ENCODE measurements at regions not wholly inside any gene's neighbourhood (a gene's known extent, or its start where the extent isn't known, plus 50 kb on each side); places are given as distances from the start of the nearest gene placed in this dataset.
"Not testable (repeated sequence)": the region's sequence is repeated elsewhere in the genome, so short reads cannot be mapped to it uniquely, and the experiment has no call there.

DNA sequence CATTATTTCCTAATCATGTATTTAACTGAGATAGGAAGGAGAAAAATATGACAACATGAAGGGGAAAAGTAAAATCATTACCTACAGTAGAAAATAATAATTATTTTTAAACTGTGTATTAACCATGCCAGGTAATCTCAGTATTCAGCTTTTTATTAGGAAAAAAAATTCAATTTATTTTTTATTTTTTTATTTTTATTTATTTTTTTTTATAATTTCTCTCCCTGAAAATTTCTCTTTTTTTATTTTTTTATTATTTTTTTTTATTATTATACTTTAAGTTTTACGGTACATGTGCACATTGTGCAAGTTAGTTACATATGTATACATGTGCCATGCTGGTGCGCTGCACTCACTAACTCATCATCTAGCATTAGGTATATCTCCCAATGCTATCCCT is 271.3 kb upstream of the LRRTM4 start:
- not testable (repeated sequence) for H3K4me1 ChIP-seq (ENCODE audit: control insufficient read depth in 3 of 3, insufficient read depth in 3 of 3, low read length in 3 of 3); H3K4me3 ChIP-seq (ENCODE audit: low read length in 3 of 3); H3K27me3 ChIP-seq (ENCODE audit: control insufficient read depth in 3 of 3, insufficient read depth in 3 of 3, low read length in 3 of 3); H3K36me3 ChIP-seq (ENCODE audit: control insufficient read depth in 3 of 3, insufficient read depth in 3 of 3, low read length in 3 of 3); H3K9ac ChIP-seq (ENCODE audit: low read depth in 1 of 3, low read length in 3 of 3); H3K9me3 ChIP-seq (ENCODE audit: control insufficient read depth in 3 of 3, low read length in 3 of 3); H3K27ac ChIP-seq (ENCODE audit: low read depth, low read length)

DNA sequence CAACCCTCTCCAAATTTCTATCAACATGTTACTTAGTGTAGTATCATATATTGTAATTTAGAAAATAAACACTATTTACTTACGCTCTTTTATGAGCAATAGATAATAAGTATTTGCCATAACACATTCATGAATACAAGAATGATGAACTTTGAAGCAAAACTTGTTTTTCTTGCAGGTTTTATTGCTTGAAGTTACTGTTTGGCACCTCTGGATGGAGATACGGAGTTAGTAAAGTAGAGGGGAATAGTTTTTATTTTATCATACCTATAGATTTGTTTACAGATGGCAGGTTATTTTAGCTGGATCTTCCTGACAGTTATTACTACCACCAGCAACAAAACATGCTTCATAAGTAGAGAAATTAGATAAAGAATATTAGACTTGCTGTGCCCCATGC is 274.2 kb upstream of the LRRTM4 start:
- Histone ChIP-seq H3K36me3 (ENCODE audit: control insufficient read depth in 3 of 3, insufficient read depth in 3 of 3, low read length in 3 of 3) (no peaks in the 10 kb centered on the region), H3K9me3 (ENCODE audit: control insufficient read depth in 3 of 3, low read length in 3 of 3) (no peaks in the 10 kb centered on the region), H3K4me3 (ENCODE audit: low read length in 3 of 3) (no peak overlapping the region), H3K27me3 (ENCODE audit: control insufficient read depth in 3 of 3, insufficient read depth in 3 of 3, low read length in 3 of 3) (no peaks in the 10 kb centered on the region), H3K27ac (ENCODE audit: low read depth, low read length) (no peak overlapping the region), H3K9ac (ENCODE audit: low read depth in 1 of 3, low read length in 3 of 3) (no peak overlapping the region), H3K4me1 (ENCODE audit: control insufficient read depth in 3 of 3, insufficient read depth in 3 of 3, low read length in 3 of 3) (no peaks in the 10 kb centered on the region)

DNA sequence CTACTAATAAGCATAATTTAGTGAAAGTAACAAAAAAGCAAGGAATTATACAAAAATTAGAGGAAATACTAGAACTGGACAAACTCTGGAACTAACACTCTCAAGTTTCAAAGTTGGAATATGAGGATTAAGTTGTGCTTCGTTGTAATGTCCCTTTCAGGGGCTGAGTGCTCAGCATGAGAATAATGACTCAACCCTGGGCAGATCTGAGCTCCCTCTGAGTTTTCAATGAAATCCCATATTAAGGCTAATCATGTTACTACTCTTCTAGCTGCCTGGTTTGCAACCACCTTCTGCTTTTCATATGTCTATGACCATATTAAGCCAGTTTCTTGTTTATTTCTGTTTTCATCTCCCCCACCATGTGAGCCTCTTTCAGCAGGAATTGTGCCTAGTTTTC is 274.9 kb upstream of the LRRTM4 start:
- Histone ChIP-seq H3K9me3 (ENCODE audit: control insufficient read depth in 3 of 3, low read length in 3 of 3) (no peaks in the 10 kb centered on the region), H3K36me3 (ENCODE audit: control insufficient read depth in 3 of 3, insufficient read depth in 3 of 3, low read length in 3 of 3) (no peaks in the 10 kb centered on the region), H3K9ac (ENCODE audit: low read depth in 1 of 3, low read length in 3 of 3) (no peak overlapping the region), H3K4me3 (ENCODE audit: low read length in 3 of 3) (no peak overlapping the region), H3K27me3 (ENCODE audit: control insufficient read depth in 3 of 3, insufficient read depth in 3 of 3, low read length in 3 of 3) (no peaks in the 10 kb centered on the region), H3K4me1 (ENCODE audit: control insufficient read depth in 3 of 3, insufficient read depth in 3 of 3, low read length in 3 of 3) (no peaks in the 10 kb centered on the region), H3K27ac (ENCODE audit: low read depth, low read length) (no peak overlapping the region)

DNA sequence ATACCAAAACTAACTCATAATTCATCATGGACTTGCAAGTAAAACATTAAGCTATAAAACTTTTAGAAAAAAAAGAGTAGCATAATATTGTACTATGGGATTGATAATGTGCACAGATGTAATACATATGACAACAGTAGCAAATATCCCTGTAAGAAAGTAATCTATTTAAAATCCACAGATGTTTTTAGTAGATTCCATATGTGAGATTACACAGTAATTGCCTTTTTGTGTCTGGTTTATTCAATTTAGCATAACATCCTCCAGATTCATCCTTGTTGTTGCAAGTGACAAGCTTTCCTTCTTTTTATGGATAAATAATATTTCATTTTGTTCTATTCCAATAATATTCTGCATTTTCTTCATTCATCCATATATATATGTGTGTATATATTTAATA is 278.2 kb upstream of the LRRTM4 start:
- no peak overlapping the region for H3K4me3 ChIP-seq (ENCODE audit: low read length in 3 of 3)
- no peaks in the 10 kb centered on the region for H3K27me3 ChIP-seq (ENCODE audit: control insufficient read depth in 3 of 3, insufficient read depth in 3 of 3, low read length in 3 of 3)
- no peaks in the 10 kb centered on the region for H3K36me3 ChIP-seq (ENCODE audit: control insufficient read depth in 3 of 3, insufficient read depth in 3 of 3, low read length in 3 of 3)
- no peak overlapping the region for H3K27ac ChIP-seq (ENCODE audit: low read depth, low read length)
- peaks cover 0 to 2% (median 0%) of the 10 kb centered on the region in 3 donors for H3K9me3 ChIP-seq (ENCODE audit: control insufficient read depth in 3 of 3, low read length in 3 of 3)
- no peak overlapping the region for H3K9ac ChIP-seq (ENCODE audit: low read depth in 1 of 3, low read length in 3 of 3)
- H3K4me1 ChIP-seq (ENCODE audit: control insufficient read depth in 3 of 3, insufficient read depth in 3 of 3, low read length in 3 of 3): no peaks in the 10 kb centered on the region

DNA sequence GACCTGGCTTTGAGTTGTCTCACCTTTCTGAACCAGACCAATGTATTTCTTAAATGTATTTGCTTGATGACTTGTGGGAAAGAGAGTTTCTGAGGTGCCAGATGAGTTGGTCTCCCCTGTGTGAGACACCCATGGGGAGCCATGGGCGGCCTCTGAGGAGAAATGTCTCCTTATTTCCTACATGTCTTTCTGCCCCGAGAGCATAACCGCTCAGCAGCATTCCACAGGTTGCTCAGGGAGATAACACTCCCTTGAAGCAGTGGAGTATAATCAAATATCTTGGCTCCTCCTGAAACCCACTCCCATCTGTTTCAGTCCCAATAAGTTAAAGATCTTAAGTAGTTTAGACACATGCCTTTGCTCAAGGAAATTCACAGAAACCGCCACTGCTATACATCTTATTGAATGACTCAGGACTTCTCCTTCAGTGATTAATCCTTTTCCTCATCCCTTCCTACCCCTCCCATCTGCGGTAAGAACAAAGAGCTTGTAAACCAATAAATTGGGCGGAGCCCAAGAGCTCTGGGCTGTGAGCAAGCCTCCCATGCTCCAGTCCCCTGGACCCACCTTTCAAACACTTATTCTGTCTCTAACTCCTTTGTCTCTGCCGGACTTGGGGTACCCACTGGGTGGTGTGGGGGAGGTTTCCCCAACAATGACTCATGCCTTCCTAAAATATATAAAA is 285.5 kb upstream of the LRRTM4 start:
- no peak overlapping the region for H3K9ac ChIP-seq (ENCODE audit: low read depth in 1 of 3, low read length in 3 of 3)
- no peaks in the 10 kb centered on the region for H3K9me3 ChIP-seq (ENCODE audit: control insufficient read depth in 3 of 3, low read length in 3 of 3)
- no peaks in the 10 kb centered on the region for H3K4me1 ChIP-seq (ENCODE audit: control insufficient read depth in 3 of 3, insufficient read depth in 3 of 3, low read length in 3 of 3)
- H3K36me3 ChIP-seq (ENCODE audit: control insufficient read depth in 3 of 3, insufficient read depth in 3 of 3, low read length in 3 of 3): no peaks in the 10 kb centered on the region
- H3K27me3 ChIP-seq (ENCODE audit: control insufficient read depth in 3 of 3, insufficient read depth in 3 of 3, low read length in 3 of 3): no peaks in the 10 kb centered on the region
- no peak overlapping the region for H3K27ac ChIP-seq (ENCODE audit: low read depth, low read length)
- H3K4me3 ChIP-seq (ENCODE audit: low read length in 3 of 3): no peak overlapping the region

DNA sequence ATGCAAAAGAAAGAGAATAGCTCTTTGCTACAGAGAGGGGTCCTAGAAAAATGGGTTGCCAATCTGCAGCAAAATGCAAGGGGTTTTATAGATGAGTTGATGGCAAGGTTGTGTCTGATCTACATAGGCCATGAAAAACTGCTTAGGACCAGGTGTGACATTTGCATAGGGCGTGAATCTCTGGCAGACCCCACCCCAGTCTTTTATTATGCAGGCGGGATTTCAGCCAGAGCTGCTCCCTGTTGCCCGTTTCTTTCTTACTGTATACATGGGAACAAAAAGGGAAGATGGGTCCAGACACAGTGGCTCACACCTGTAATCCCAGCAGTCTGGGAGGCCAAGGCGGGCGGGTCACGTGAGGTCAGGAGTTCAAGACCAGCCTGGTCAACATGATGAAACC is 286.4 kb upstream of the LRRTM4 start:
- Histone ChIP-seq H3K36me3 (ENCODE audit: control insufficient read depth in 3 of 3, insufficient read depth in 3 of 3, low read length in 3 of 3) (no peaks in the 10 kb centered on the region), H3K9ac (ENCODE audit: low read depth in 1 of 3, low read length in 3 of 3) (no peak overlapping the region), H3K9me3 (ENCODE audit: control insufficient read depth in 3 of 3, low read length in 3 of 3) (no peaks in the 10 kb centered on the region), H3K4me3 (ENCODE audit: low read length in 3 of 3) (no peak overlapping the region), H3K4me1 (ENCODE audit: control insufficient read depth in 3 of 3, insufficient read depth in 3 of 3, low read length in 3 of 3) (no peaks in the 10 kb centered on the region), H3K27ac (ENCODE audit: low read depth, low read length) (no peak overlapping the region), H3K27me3 (ENCODE audit: control insufficient read depth in 3 of 3, insufficient read depth in 3 of 3, low read length in 3 of 3) (no peaks in the 10 kb centered on the region)

DNA sequence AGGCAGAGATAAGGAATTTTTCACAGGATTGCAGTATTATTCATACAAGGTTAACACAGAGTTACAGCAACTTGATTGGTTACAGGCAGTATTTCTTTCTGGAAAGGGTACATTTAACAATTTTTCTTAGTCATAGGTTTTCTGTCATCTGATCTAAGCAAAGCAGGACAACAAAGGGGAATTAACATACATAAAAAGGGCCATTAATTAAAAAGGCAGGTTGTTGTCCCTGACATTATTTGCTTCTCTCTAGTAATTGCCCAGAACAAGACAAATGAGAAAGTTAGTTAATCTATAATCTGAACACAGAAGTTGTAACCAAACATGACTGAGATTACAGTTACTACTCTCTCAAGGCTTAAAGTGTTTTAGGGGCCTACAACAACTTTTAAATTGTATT is 291.4 kb upstream of the LRRTM4 start:
- Histone ChIP-seq H3K36me3 (ENCODE audit: control insufficient read depth in 3 of 3, insufficient read depth in 3 of 3, low read length in 3 of 3) (no peaks in the 10 kb centered on the region), H3K27ac (ENCODE audit: low read depth, low read length) (no peak overlapping the region), H3K9me3 (ENCODE audit: control insufficient read depth in 3 of 3, low read length in 3 of 3) (no peaks in the 10 kb centered on the region), H3K9ac (ENCODE audit: low read depth in 1 of 3, low read length in 3 of 3) (no peak overlapping the region), H3K4me3 (ENCODE audit: low read length in 3 of 3) (no peak overlapping the region), H3K27me3 (ENCODE audit: control insufficient read depth in 3 of 3, insufficient read depth in 3 of 3, low read length in 3 of 3) (no peaks in the 10 kb centered on the region), H3K4me1 (ENCODE audit: control insufficient read depth in 3 of 3, insufficient read depth in 3 of 3, low read length in 3 of 3) (no peaks in the 10 kb centered on the region)

DNA sequence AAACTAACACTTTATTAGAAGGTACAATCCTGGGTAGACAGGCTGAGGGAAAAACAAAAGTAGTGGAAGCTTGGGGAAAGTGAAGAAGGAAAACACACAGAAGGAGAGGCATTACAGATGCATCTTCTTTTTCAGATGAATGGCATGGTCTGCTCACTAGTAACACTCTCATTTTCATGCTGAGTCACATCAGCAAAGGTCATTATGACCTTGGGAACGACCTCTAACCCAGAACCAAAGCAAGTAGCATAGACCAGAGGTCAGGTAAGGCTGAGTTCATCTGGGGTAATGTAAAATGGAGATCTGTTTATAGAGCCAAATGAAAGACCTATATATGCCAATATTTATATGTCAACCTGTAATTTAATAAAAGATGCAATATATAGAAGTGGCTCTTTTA is 294.4 kb upstream of the LRRTM4 start:
- H3K9ac ChIP-seq (ENCODE audit: low read depth in 1 of 3, low read length in 3 of 3): no peak overlapping the region

DNA sequence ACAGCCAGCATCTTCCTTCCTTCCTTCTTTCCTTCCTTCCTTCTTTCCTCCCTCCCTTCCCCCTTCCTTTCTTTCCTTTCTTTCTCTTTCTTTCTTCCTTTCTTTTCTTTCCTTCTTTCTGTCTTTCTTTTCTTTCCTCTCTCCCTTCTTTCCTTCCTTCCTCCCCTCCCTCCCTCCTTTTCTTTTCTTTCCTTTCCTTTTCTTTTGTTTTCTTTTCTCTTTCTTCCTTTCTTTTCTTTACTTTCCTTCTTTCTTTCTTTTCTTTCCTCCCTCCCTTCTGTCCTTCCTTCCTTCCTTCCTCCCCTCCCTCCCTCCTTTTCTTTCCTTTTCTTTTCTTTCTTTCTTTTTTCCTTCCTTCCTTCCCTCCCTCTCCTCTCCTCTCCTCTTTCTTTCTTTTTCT is 296.0 kb upstream of the LRRTM4 start:
- no peaks in the 10 kb centered on the region for H3K36me3 ChIP-seq (ENCODE audit: control insufficient read depth in 3 of 3, insufficient read depth in 3 of 3, low read length in 3 of 3)
- no peaks in the 10 kb centered on the region for H3K27me3 ChIP-seq (ENCODE audit: control insufficient read depth in 3 of 3, insufficient read depth in 3 of 3, low read length in 3 of 3)
- no peak overlapping the region for H3K4me3 ChIP-seq (ENCODE audit: low read length in 3 of 3)
- no peak overlapping the region for H3K27ac ChIP-seq (ENCODE audit: low read depth, low read length)
- no peaks in the 10 kb centered on the region for H3K9me3 ChIP-seq (ENCODE audit: control insufficient read depth in 3 of 3, low read length in 3 of 3)
- H3K4me1 ChIP-seq (ENCODE audit: control insufficient read depth in 3 of 3, insufficient read depth in 3 of 3, low read length in 3 of 3): no peaks in the 10 kb centered on the region
- no peak overlapping the region for H3K9ac ChIP-seq (ENCODE audit: low read depth in 1 of 3, low read length in 3 of 3)

More for the DNA sequence above, 294.4 kb upstream of the LRRTM4 start:
- Histone ChIP-seq H3K27ac (ENCODE audit: low read depth, low read length) (no peak overlapping the region), H3K4me3 (ENCODE audit: low read length in 3 of 3) (no peak overlapping the region), H3K4me1 (ENCODE audit: control insufficient read depth in 3 of 3, insufficient read depth in 3 of 3, low read length in 3 of 3) (no peaks in the 10 kb centered on the region), H3K27me3 (ENCODE audit: control insufficient read depth in 3 of 3, insufficient read depth in 3 of 3, low read length in 3 of 3) (no peaks in the 10 kb centered on the region), H3K9me3 (ENCODE audit: control insufficient read depth in 3 of 3, low read length in 3 of 3) (no peaks in the 10 kb centered on the region), H3K36me3 (ENCODE audit: control insufficient read depth in 3 of 3, insufficient read depth in 3 of 3, low read length in 3 of 3) (no peaks in the 10 kb centered on the region)

DNA sequence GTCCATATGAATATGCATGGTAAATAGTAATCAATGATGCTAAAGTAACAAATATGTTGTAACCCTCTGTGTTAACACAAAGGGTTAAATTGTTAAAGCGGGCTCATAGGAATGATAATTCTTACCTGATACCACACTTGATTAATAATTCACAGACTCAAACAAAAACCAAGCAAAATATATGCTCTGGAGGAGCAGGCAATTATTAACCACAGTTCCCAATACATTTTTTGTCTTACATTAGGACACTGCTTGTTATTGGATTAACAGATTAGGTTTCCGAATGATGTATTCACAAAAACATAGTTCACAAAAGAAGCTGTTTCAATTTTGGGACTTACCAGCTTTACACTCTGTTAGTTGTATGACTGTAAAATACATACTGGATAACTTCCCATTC is 300.9 kb upstream of the LRRTM4 start:
- no peak overlapping the region for H3K4me3 ChIP-seq (ENCODE audit: low read length in 3 of 3)
- H3K4me1 ChIP-seq (ENCODE audit: control insufficient read depth in 3 of 3, insufficient read depth in 3 of 3, low read length in 3 of 3): no peaks in the 10 kb centered on the region
- H3K9me3 ChIP-seq (ENCODE audit: control insufficient read depth in 3 of 3, low read length in 3 of 3): no peaks in the 10 kb centered on the region
- H3K9ac ChIP-seq (ENCODE audit: low read depth in 1 of 3, low read length in 3 of 3): no peak overlapping the region
- H3K36me3 ChIP-seq (ENCODE audit: control insufficient read depth in 3 of 3, insufficient read depth in 3 of 3, low read length in 3 of 3): no peaks in the 10 kb centered on the region
- H3K27me3 ChIP-seq (ENCODE audit: control insufficient read depth in 3 of 3, insufficient read depth in 3 of 3, low read length in 3 of 3): no peaks in the 10 kb centered on the region
- no peak overlapping the region for H3K27ac ChIP-seq (ENCODE audit: low read depth, low read length)

DNA sequence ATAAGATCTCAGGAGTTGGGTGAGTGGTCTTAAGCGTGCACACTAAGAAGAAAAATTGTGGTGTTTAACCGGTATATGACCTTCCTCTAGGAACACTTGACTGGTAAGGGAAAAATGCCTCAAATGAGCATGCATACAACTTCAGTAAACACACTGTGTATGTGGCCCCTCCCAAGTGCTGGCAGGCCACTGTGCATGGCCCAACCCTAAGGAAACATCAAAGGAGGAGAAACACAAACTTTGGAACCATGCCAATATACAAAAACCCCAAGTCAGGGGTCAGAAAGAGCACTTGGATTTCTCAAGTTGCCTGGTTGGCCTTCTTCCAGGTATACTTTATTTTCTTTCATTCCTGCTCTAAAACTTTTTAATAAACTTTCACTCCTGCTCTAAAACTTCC is 308.9 kb upstream of the LRRTM4 start:
- Histone ChIP-seq H3K27ac (ENCODE audit: low read depth, low read length) (no peak overlapping the region), H3K27me3 (ENCODE audit: control insufficient read depth in 3 of 3, insufficient read depth in 3 of 3, low read length in 3 of 3) (no peaks in the 10 kb centered on the region), H3K4me3 (ENCODE audit: low read length in 3 of 3) (no peak overlapping the region), H3K4me1 (ENCODE audit: control insufficient read depth in 3 of 3, insufficient read depth in 3 of 3, low read length in 3 of 3) (no peaks in the 10 kb centered on the region), H3K9ac (ENCODE audit: low read depth in 1 of 3, low read length in 3 of 3) (no peak overlapping the region), H3K36me3 (ENCODE audit: control insufficient read depth in 3 of 3, insufficient read depth in 3 of 3, low read length in 3 of 3) (no peaks in the 10 kb centered on the region), H3K9me3 (ENCODE audit: control insufficient read depth in 3 of 3, low read length in 3 of 3) (peaks cover 0 to 5% (median 0%) of the 10 kb centered on the region in 3 donors)
